ENCODE measurements at regions not wholly inside any gene's neighbourhood (a gene's known extent, or its start where the extent isn't known, plus 50 kb on each side); places are given as distances from the start of the nearest gene placed in this dataset.

DNA sequence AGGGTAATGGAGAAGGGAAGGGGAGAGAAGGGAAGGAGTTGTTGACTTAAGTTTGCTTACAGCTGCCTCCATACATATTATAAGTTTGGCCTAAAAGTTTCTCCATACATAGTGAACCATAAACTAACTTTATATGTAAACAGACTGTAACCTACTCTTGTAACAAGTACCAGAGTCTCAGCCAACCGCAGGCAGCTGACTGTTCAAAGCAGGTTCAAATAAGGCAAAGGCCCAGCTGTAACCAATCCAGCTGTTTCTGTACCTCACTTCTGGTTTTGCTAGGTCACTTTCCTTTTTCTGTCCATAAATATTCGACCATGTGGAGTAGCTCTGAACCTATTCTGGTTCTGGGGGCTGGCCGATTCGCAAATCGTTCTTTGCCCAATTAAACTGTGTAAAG lies 591.2 kb downstream of the INSC start:
- no peak for TF ChIP-seq POU2F2 (IDR thresholded peaks at IDR 0.05; ENCODE audit: low read depth, low read length)
- no peak for TF ChIP-seq PAX5 (IDR thresholded peaks at IDR 0.05; ENCODE audit: insufficient read depth, low read length, severe bottlenecking)
- FAIRE-seq (no peak), DNase-seq (ENCODE audit: insufficient read length, low spot score) (no peak)

DNA sequence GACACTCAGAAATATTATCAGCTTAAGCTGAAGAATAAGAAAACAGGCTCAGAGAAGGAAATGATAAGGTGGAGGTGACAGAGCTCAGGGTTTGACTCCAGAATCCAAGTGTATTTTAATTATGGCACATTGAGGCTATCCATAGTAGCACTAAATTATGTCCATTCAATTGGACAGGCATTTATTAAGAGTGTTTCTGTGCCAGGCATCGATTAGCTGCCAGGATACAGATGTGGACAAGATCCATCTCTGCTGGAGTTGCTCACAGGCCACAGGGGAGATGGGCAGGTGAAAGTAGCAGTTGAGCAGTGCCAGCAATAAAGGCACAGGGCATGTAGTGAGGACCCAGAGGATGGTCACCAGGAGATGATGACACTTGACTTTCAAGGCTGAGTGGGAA lies 592.5 kb downstream of the INSC start:
- DNase-seq (ENCODE audit: insufficient read length, low spot score) (no peak), FAIRE-seq (no peak)
- TF ChIP-seq POLR2A (IDR thresholded peaks at IDR 0.05; ENCODE audit: low read depth, low read length) (no peak), POU2F2 (IDR thresholded peaks at IDR 0.05; ENCODE audit: low read depth, low read length) (no peak), POLR2AphosphoS5 (IDR thresholded peaks at IDR 0.05; ENCODE audit: low read depth, low read length) (no peak), SPI1 (IDR thresholded peaks at IDR 0.05; ENCODE audit: low read depth, low read length) (no peak), PAX5 (IDR thresholded peaks at IDR 0.05; ENCODE audit: insufficient read depth, low read length, severe bottlenecking) (no peak), TAF1 (IDR thresholded peaks at IDR 0.05; ENCODE audit: low read depth, low read length) (no peak)

DNA sequence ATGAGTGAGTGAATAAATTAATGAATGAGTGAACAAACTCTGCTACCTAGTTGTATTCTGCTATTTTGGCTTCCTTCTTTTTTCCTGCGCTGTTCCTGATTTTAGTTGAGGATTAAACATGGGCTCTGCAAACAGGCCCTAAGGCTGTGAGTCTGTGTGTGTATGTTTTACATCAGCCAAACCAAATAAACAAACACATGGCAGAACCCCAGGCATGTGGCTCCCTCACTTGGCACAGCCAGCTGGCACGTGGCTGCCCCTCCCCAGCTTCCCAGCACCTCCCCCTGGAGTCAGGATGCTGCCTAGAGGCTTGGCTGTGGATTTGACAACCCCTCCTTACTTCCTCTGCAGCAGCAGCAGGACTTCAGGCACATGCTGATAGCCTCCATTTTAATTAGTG lies 593.2 kb downstream of the INSC start:
- FAIRE-seq = no peak
- TF ChIP-seq POU2F2 (IDR thresholded peaks at IDR 0.05; ENCODE audit: low read depth, low read length) (no peak), POLR2A (IDR thresholded peaks at IDR 0.05; ENCODE audit: low read depth, low read length) (no peak), PAX5 (IDR thresholded peaks at IDR 0.05; ENCODE audit: insufficient read depth, low read length, severe bottlenecking) (no peak), TAF1 (IDR thresholded peaks at IDR 0.05; ENCODE audit: low read depth, low read length) (no peak), SPI1 (IDR thresholded peaks at IDR 0.05; ENCODE audit: low read depth, low read length) (no peak), POLR2AphosphoS5 (IDR thresholded peaks at IDR 0.05; ENCODE audit: low read depth, low read length) (no peak)

DNA sequence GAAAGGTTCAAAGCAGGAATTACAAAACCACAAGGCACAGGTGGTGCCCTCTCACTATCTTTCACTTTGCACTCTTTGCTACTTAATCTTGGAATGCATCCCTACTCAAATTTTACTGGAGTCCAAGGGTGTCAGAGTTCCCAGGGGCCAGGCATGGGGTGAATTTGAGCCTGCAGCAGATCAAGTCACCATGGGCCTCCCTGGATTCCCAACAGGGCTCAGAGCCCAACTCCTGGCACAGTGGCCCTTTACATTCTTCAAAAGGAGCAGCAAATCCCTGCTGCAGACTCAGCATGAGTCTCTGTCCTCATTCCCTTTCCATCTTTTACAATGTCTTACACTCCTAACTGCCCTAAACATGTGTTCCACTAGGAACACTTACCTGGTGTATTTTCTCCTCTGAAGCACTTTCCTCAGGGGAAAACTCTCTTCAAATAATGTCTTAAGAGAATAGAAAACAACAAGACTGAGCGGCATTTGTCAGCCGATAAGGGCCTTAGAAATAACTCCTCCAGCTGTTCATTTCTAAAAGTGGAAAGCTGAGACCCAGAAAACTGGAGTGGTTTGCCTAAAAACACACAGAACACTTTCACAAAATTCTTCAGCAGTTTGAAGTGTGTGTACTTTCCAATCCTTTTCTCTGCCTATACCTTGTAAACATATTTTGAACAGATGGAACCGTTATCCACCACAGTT lies 596.0 kb downstream of the INSC start:
- DNase-seq (ENCODE audit: insufficient read length, low spot score) (no peak), FAIRE-seq (no peak)
- TF ChIP-seq SPI1 (IDR thresholded peaks at IDR 0.05; ENCODE audit: low read depth, low read length) (no peak), PAX5 (IDR thresholded peaks at IDR 0.05; ENCODE audit: insufficient read depth, low read length, severe bottlenecking) (no peak), TAF1 (IDR thresholded peaks at IDR 0.05; ENCODE audit: low read depth, low read length) (no peak), POU2F2 (IDR thresholded peaks at IDR 0.05; ENCODE audit: low read depth, low read length) (no peak), POLR2AphosphoS5 (IDR thresholded peaks at IDR 0.05; ENCODE audit: low read depth, low read length) (no peak), POLR2A (IDR thresholded peaks at IDR 0.05; ENCODE audit: low read depth, low read length) (no peak)

More for the DNA sequence above, 593.2 kb downstream of the INSC start:
- DNase-seq (ENCODE audit: insufficient read length, low spot score) = no peak

DNA sequence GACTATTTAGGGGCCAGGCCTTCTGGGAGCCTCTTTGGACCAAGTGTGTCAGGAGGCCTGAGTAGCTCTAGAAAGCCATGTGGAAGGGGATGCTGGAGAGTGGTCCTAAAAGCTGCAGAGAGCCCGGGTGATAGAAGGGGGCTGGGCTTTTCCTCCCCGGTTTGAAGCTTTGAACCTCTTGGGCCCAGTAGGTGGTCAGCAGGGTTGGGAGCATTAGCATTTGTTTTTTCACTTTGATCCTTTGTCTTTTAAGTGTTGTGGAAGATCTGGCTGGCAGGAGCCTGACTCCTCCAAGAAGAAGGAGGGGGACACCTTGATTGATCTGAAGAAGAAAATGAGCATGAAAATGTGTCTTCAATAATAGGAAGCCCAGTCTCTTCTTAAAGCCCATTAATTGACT lies 596.6 kb downstream of the INSC start:
- TF ChIP-seq PAX5 (IDR thresholded peaks at IDR 0.05; ENCODE audit: insufficient read depth, low read length, severe bottlenecking) (no peak), SPI1 (IDR thresholded peaks at IDR 0.05; ENCODE audit: low read depth, low read length) (no peak), POLR2AphosphoS5 (IDR thresholded peaks at IDR 0.05; ENCODE audit: low read depth, low read length) (no peak), POU2F2 (IDR thresholded peaks at IDR 0.05; ENCODE audit: low read depth, low read length) (no peak), TAF1 (IDR thresholded peaks at IDR 0.05; ENCODE audit: low read depth, low read length) (no peak), POLR2A (IDR thresholded peaks at IDR 0.05; ENCODE audit: low read depth, low read length) (no peak)
- DNase-seq (ENCODE audit: insufficient read length, low spot score) = no peak
- no peak for FAIRE-seq

DNA sequence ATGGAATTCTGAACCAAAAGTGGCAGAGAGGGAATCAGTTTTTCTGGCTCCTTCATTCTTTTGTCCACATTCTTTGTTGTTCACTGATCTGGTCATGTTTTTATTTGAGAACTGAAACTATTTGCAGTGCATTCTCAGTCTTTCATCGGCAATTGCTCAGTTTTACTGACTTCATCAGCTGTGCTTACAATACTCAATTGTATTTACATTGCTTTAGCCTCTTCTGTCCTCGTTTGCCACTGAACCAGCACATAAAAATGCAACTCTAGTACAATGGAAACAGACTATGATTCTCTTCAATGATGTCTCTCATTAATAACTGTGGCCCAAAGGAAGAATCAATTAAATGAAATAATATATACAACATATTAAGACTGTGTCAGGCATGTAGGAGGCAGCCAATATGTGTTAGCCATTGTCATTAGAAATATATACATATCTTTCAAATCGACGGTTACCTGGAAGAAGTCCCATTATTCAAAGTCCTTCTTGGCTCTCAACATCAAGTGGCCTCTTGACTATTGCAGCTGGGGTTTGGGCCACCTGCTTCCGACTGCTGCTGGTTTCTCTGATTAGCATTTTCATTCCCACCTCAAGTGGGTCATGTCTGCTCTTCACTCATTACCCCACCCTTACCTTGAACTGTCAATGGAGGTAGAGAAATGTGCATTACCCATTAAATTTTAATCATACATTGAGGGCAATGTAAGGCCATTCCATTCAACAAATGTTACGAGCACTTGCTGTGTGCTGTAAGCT lies 600.1 kb downstream of the INSC start:
- DNase-seq (ENCODE audit: insufficient read length, low spot score) = no peak
- TF ChIP-seq PAX5 (IDR thresholded peaks at IDR 0.05; ENCODE audit: insufficient read depth, low read length, severe bottlenecking) (no peak), POLR2A (IDR thresholded peaks at IDR 0.05; ENCODE audit: low read depth, low read length) (no peak), SPI1 (IDR thresholded peaks at IDR 0.05; ENCODE audit: low read depth, low read length) (no peak), POU2F2 (IDR thresholded peaks at IDR 0.05; ENCODE audit: low read depth, low read length) (no peak), TAF1 (IDR thresholded peaks at IDR 0.05; ENCODE audit: low read depth, low read length) (no peak), POLR2AphosphoS5 (IDR thresholded peaks at IDR 0.05; ENCODE audit: low read depth, low read length) (no peak)
- no peak for FAIRE-seq

DNA sequence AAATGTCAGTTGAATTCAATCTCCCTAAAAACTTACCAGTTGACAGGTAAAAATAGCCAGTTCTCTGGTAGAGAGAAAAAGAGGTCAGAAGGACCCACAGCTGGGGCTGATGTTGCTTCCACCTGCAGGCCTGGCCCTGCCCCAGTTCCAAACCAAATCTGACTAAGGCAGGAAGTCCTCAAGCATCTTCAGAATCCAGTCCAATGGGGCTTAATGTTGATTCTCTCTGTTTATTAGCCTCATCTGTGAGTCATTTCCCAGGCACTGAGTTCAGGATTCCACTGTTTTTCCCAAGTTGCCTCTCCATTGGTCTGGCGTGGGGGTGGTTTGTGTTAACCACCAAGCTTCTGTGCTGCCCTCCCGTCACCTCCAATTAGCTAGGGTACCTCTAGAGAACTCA lies 601.8 kb downstream of the INSC start:
- TF ChIP-seq SPI1 (IDR thresholded peaks at IDR 0.05; ENCODE audit: low read depth, low read length) (no peak), POLR2AphosphoS5 (IDR thresholded peaks at IDR 0.05; ENCODE audit: low read depth, low read length) (no peak), PAX5 (IDR thresholded peaks at IDR 0.05; ENCODE audit: insufficient read depth, low read length, severe bottlenecking) (no peak), POU2F2 (IDR thresholded peaks at IDR 0.05; ENCODE audit: low read depth, low read length) (no peak), POLR2A (IDR thresholded peaks at IDR 0.05; ENCODE audit: low read depth, low read length) (no peak), TAF1 (IDR thresholded peaks at IDR 0.05; ENCODE audit: low read depth, low read length) (no peak)
- DNase-seq (ENCODE audit: insufficient read length, low spot score) (no peak), FAIRE-seq (no peak)

DNA sequence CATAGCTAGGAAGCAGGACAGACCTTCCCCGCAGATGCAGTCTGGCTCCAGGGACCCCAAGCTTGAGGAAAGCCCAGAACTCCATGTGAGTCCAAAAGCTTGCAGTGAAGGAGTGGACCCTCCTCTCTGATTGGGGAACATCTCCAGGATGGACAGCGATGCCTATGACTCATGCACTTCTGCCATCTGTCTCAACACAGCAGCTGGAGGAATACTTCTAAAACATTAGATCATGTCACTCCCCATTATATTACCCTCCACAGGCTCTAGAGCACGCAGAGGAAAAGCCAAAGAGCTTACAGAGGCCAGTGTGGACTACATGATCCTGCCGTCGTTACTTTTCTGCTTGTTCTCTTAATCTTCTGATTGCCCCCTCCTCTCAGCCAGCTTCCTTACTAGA lies 605.7 kb downstream of the INSC start:
- TF ChIP-seq POLR2AphosphoS5 (IDR thresholded peaks at IDR 0.05; ENCODE audit: low read depth, low read length) = no peak
- no peak for TF ChIP-seq PAX5 (IDR thresholded peaks at IDR 0.05; ENCODE audit: insufficient read depth, low read length, severe bottlenecking)
- no peak for TF ChIP-seq POLR2A (IDR thresholded peaks at IDR 0.05; ENCODE audit: low read depth, low read length)
- no peak for TF ChIP-seq POU2F2 (IDR thresholded peaks at IDR 0.05; ENCODE audit: low read depth, low read length)
- no peak for TF ChIP-seq TAF1 (IDR thresholded peaks at IDR 0.05; ENCODE audit: low read depth, low read length)
- TF ChIP-seq SPI1 (IDR thresholded peaks at IDR 0.05; ENCODE audit: low read depth, low read length) = no peak
- DNase-seq (ENCODE audit: insufficient read length, low spot score) = no peak
- FAIRE-seq = no peak

DNA sequence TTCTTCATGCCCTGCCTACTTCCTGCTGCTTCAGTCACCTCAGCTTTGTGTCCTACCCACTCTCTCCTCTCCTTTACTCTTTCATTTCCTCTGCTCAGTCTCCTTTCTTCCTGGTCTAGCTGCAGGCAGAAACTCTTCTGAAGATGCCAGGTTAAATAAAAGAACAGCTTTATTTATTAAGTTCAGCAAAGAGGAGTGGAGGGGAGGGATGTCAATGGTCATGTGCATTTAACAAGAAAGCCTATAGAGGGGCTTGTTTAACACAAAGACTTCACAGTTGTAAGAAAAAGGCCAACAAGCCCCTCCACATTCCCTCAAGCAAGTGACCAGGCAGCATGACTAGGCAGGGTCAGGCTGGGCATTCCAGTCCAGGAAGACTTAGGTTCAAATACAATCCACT lies 609.2 kb downstream of the INSC start:
- no peak for FAIRE-seq
- no peak for DNase-seq (ENCODE audit: insufficient read length, low spot score)
- TF ChIP-seq POLR2AphosphoS5 (IDR thresholded peaks at IDR 0.05; ENCODE audit: low read depth, low read length) (no peak), SPI1 (IDR thresholded peaks at IDR 0.05; ENCODE audit: low read depth, low read length) (no peak), PAX5 (IDR thresholded peaks at IDR 0.05; ENCODE audit: insufficient read depth, low read length, severe bottlenecking) (no peak), TAF1 (IDR thresholded peaks at IDR 0.05; ENCODE audit: low read depth, low read length) (no peak), POLR2A (IDR thresholded peaks at IDR 0.05; ENCODE audit: low read depth, low read length) (no peak), POU2F2 (IDR thresholded peaks at IDR 0.05; ENCODE audit: low read depth, low read length) (no peak)
